GM12878 (cell line): ENCODE measurements at regions not wholly inside any gene's neighbourhood (a gene's known extent, or its start where the extent isn't known, plus 50 kb on each side); places are given as distances from the start of the nearest gene placed in this dataset.

Experiments
- ATAC-seq: fragments of 200-7000 bp; cut with Tn5 transposase; 3 replicates; pipeline ENCODE4 v1.9.1; 2020; ENCODE audit warnings: mild to moderate bottlenecking, moderate library complexity
- BruUV-seq: library from RNA; stranded (reverse); fragments of 400-500 nt; replicated peaks from 2 replicates; lab custom pipeline; 2021; lab: Mats Ljungman, UMichigan
- CTCF ChIA-PET: fragments of 300-600 bp; sonication (Branson Sonifier 250); formaldehyde crosslinking; extraction: SDS; loops from one replicate; lab custom pipeline; 2021; ENCODE audit warnings: inconsistent platforms; lab: Yijun Ruan, JAX
- POLR2A ChIA-PET: fragments of 350-600 bp; formaldehyde crosslinking; extraction: SDS; loops from one replicate; lab custom pipeline; 2021; ENCODE audit warnings: inconsistent platforms; lab: Charles Lee
- RAD21 ChIA-PET: fragments of 300-600 bp; sonication (Branson Sonifier 250); formaldehyde crosslinking; loops from one replicate; lab custom pipeline; 2023; ENCODE audit warnings: antibody characterized with exemption; ENCODE audit not compliant: unreplicated experiment; lab: Charles Lee
- SMC1A ChIA-PET: fragments of 300-600 bp; sonication (Branson Sonifier 250); formaldehyde crosslinking; loops from one replicate; lab custom pipeline; 2023; ENCODE audit not compliant: unreplicated experiment, uncharacterized antibody; lab: Charles Lee
- DNase-seq: peaks from one replicate; pipeline ENCODE4 v3.0.0-alpha.2; 2011; ENCODE audit warnings: low read depth, low spot score
- FAIRE-seq: peaks from 3 replicates; lab custom pipeline; 2011; peaks lifted over from hg19 to GRCh38; lab: Jason Lieb, UNC
- H2AFZ ChIP-seq: 2 replicates; pipeline ENCODE4 v1.6.0; 2011; ENCODE audit warnings: low read depth, low read length, control low read depth; ENCODE audit not compliant: control insufficient read depth
- H3K27ac ChIP-seq: 2 replicates; pipeline ENCODE4 v1.5.1; 2011; ENCODE audit warnings: control low read depth; ENCODE audit not compliant: control insufficient read depth, insufficient read depth
- H3K27me3 ChIP-seq, 2 experiments: replicated peaks in 1 of 2; 2 replicates each; pipeline versions ENCODE4 v1.6.0 to v1.6.1; 2011; ENCODE audit warnings: low read length in 1 of 2; ENCODE audit not compliant: control insufficient read depth in 2 of 2, insufficient read depth in 2 of 2
- H3K36me3 ChIP-seq, 2 experiments: 2 replicates each; pipeline ENCODE4 v1.5.1; 2011; ENCODE audit warnings: low read length in 1 of 2; ENCODE audit not compliant: control insufficient read depth in 2 of 2, insufficient read depth in 2 of 2
- H3K4me1 ChIP-seq: 2 replicates; pipeline ENCODE4 v1.6.1; 2011; ENCODE audit warnings: mild to moderate bottlenecking, low read length, moderate library complexity, mixed read lengths; ENCODE audit not compliant: control insufficient read depth, insufficient read depth
- H3K4me2 ChIP-seq: 2 replicates; pipeline ENCODE4 v1.6.0; 2011; ENCODE audit warnings: control low read depth; ENCODE audit not compliant: control insufficient read depth, insufficient read depth
- H3K4me3 ChIP-seq: fragments of 200-600 bp; sonication (generic); 2 replicates; pipeline ENCODE4 v1.5.1; 2016
- H3K79me2 ChIP-seq: 2 replicates; pipeline ENCODE4 v1.6.0; 2011; ENCODE audit warnings: low read length; ENCODE audit not compliant: control insufficient read depth, insufficient read depth
- H3K9ac ChIP-seq: 2 replicates; pipeline ENCODE4 v1.8.0; 2011; ENCODE audit warnings: low read length, control low read depth, mixed read lengths; ENCODE audit not compliant: control insufficient read depth, insufficient read depth
- H3K9me3 ChIP-seq: replicated peaks from 3 replicates; pipeline ENCODE4 v1.5.1; 2011; ENCODE audit warnings: mild to moderate bottlenecking, low read length; ENCODE audit not compliant: control insufficient read depth, insufficient read depth
- H4K20me1 ChIP-seq: 2 replicates; pipeline ENCODE4 v1.6.0; 2011; ENCODE audit not compliant: control insufficient read depth, insufficient read depth
- CUX1 ChIP-seq: IDR thresholded peaks from 2 replicates; pipeline ENCODE4 v1.6.1; 2012; ENCODE audit warnings: improper control_type of control experiment, low read depth, low read length; ENCODE audit not compliant: insufficient replicate concordance
- GATAD2B ChIP-seq: fragments of 450-650 bp; conservative IDR thresholded peaks from 2 replicates; pipeline ENCODE4 v1.6.1; 2017; ENCODE audit warnings: low read depth, mild to moderate bottlenecking, moderate library complexity
- LARP7 ChIP-seq: fragments of 450-650 bp; IDR thresholded peaks from 2 replicates; pipeline ENCODE4 v1.6.1; 2017; ENCODE audit warnings: mild to moderate bottlenecking
- NR2C2 ChIP-seq: IDR thresholded peaks from 2 replicates; pipeline ENCODE4 v1.6.1; 2011; ENCODE audit warnings: borderline replicate concordance, low read depth; ENCODE audit not compliant: control insufficient read depth, insufficient read length
- RELB ChIP-seq: fragments of 450-650 bp; IDR thresholded peaks from 2 replicates; pipeline ENCODE4 v1.6.1; 2017; ENCODE audit warnings: low read depth, mild to moderate bottlenecking, moderate library complexity
- SIN3A ChIP-seq: IDR thresholded peaks from 2 replicates; pipeline ENCODE4 v1.6.1; 2012; ENCODE audit warnings: low read depth, low read length, improper control_type of control experiment
- WGBS: methylation state at CpG from one replicate; pipeline ENCODE4 v1.1.6; 2016; ENCODE audit warnings: low lambda C conversion rate; ENCODE audit not compliant: insufficient replicate concordance, insufficient coverage; ENCODE audit errors: missing lambda C conversion rate; 5-methylcytosine and 5-hydroxymethylcytosine counted together
- in situ Hi-C: fragments of 300-500 bp; cut with MboI; formaldehyde crosslinking; loops from 9 replicates; pipeline ENCODE4 v1.14.3; 2018; ENCODE audit warnings: mixed read lengths
- intact Hi-C: fragments of 100-400 bp; cut with micrococcal nuclease; formaldehyde crosslinking; loops from one replicate; pipeline ENCODE4 v1.14.2; 2022; ENCODE audit not compliant: unreplicated experiment

GRCh38 chr4:23539969-23540569 lies 349.8 kb downstream of the PPARGC1A start (continued):
- TF ChIP-seq CUX1 (no peak), GATAD2B (no peak)

- H3K36me3 ChIP-seq: no peaks in the 10 kb centered on the region
- RAD21 ChIA-PET: no interaction called here
- ATAC-seq (no peak), DNase-seq (no peak), FAIRE-seq (no peak)
- no peak overlapping the region for H3K4me2 ChIP-seq
- no peaks in the 10 kb centered on the region for H3K9me3 ChIP-seq
- no peak overlapping the region for H2AFZ ChIP-seq
- no peak overlapping the region for H3K27ac ChIP-seq
- H3K4me1 ChIP-seq: no peaks in the 10 kb centered on the region
- SMC1A ChIA-PET: no interaction called here
- no peaks in the 10 kb centered on the region for H3K27me3 ChIP-seq
- intact Hi-C loops: no loop called here
- POLR2A ChIA-PET: no interaction called here
- no peaks in the 10 kb centered on the region for H3K79me2 ChIP-seq
- H3K4me3 ChIP-seq: no peak overlapping the region
- CTCF ChIA-PET: no interaction called here
- in situ Hi-C loops: no loop called here
- no peaks in the 10 kb centered on the region for H4K20me1 ChIP-seq
- no peak overlapping the region for H3K9ac ChIP-seq
- no TSS peak for BruUV-seq
- 51% methylated on average over 2 of the region's 2 CpGs for WGBS
- TF ChIP-seq SIN3A: no peak
- TF ChIP-seq RELB: no peak
- TF ChIP-seq NR2C2: no peak
- TF ChIP-seq LARP7: no peak
These were observed 356.0 kb downstream of the PPARGC1A start for GRCh38 chr4:23533859-23534258.
